Chondrocyte (in vitro differentiated cells): ENCODE measurements at regions not wholly inside any gene's neighbourhood (a gene's known extent, or its start where the extent isn't known, plus 50 kb on each side); places are given as distances from the start of the nearest gene placed in this dataset.

Experiments
- DNase-seq: peaks from one replicate; pipeline ENCODE4 v3.0.0; 2021; ENCODE audit warnings: mixed read lengths, low spot score
- H3K27ac Mint-ChIP-seq: one replicate; pipeline ENCODE4 v1.8.0; 2021; ENCODE audit warnings: mild to moderate bottlenecking, moderate library complexity, mixed read lengths; ENCODE audit not compliant: unreplicated experiment
- H3K27me3 Mint-ChIP-seq: 2 replicates; pipeline ENCODE4 v1.8.0; 2021; ENCODE audit warnings: low read depth, mixed read lengths
- H3K36me3 Mint-ChIP-seq: 2 replicates; pipeline ENCODE4 v1.8.0; 2021; ENCODE audit warnings: low read depth, mixed read lengths
- H3K4me1 Mint-ChIP-seq: 2 replicates; pipeline ENCODE4 v1.8.0; 2021; ENCODE audit warnings: low read depth, mild to moderate bottlenecking, mixed read lengths
- H3K4me3 Mint-ChIP-seq: one replicate; pipeline ENCODE4 v1.8.0; 2021; ENCODE audit warnings: mild to moderate bottlenecking, moderate library complexity, mixed read lengths; ENCODE audit not compliant: unreplicated experiment
- H3K9me3 Mint-ChIP-seq: 2 replicates; pipeline ENCODE4 v1.8.0; 2021; ENCODE audit warnings: low read depth, mixed read lengths
- CTCF ChIP-seq: fragments of 200-600 bp; sonication (generic); IDR thresholded peaks from 2 replicates; pipeline ENCODE4 v1.5.0; 2021; ENCODE audit warnings: antibody characterized with exemption, mild to moderate bottlenecking, moderate library complexity

GRCh38 chr9:16191191-16191590, 638.3 kb downstream of the CCDC171 start:
- Mint-ChIP-seq H3K4me3 (no peak overlapping the region), H3K27me3 (no peaks in the 10 kb centered on the region)
- no peak for TF ChIP-seq CTCF

GRCh38 chr9:16191691-16192402, 639.0 kb downstream of the CCDC171 start:
- H3K27ac Mint-ChIP-seq: peak overlapping the region; percentile 87
- peaks cover 47% of the 10 kb centered on the region for H3K4me1 Mint-ChIP-seq
- no peak for DNase-seq
- TF ChIP-seq CTCF: peak; percentile 95
- H3K4me3 Mint-ChIP-seq: peak overlapping the region; percentile 52
- peaks cover 14% of the 10 kb centered on the region for H3K9me3 Mint-ChIP-seq
- no peaks in the 10 kb centered on the region for H3K27me3 Mint-ChIP-seq
- peaks cover 6% of the 10 kb centered on the region for H3K36me3 Mint-ChIP-seq

More at GRCh38 chr9:16191191-16191590, 638.3 kb downstream of the CCDC171 start:
- Mint-ChIP-seq H3K27ac (peak overlapping the region; percentile 87), H3K4me1 (peaks cover 40% of the 10 kb centered on the region), H3K36me3 (peaks cover 6% of the 10 kb centered on the region), H3K9me3 (peaks cover 14% of the 10 kb centered on the region)
- DNase-seq: no peak

- Mint-ChIP-seq H3K27ac (peak overlapping the region; percentile 87), H3K4me1 (peaks cover 54% of the 10 kb centered on the region), H3K4me3 (peak overlapping the region; percentile 52), H3K36me3 (peaks cover 6% of the 10 kb centered on the region), H3K27me3 (no peaks in the 10 kb centered on the region), H3K9me3 (peaks cover 14% of the 10 kb centered on the region)
- no peak for TF ChIP-seq CTCF
- DNase-seq: no peak
Observed at GRCh38 chr9:16192403-16193017, 639.7 kb downstream of the CCDC171 start.

- Mint-ChIP-seq H3K27me3 (no peaks in the 10 kb centered on the region), H3K27ac (peak overlapping the region; percentile 87), H3K4me1 (peaks cover 59% of the 10 kb centered on the region), H3K9me3 (peaks cover 14% of the 10 kb centered on the region), H3K4me3 (peak overlapping the region; percentile 11), H3K36me3 (peaks cover 6% of the 10 kb centered on the region)
- DNase-seq: no peak
- TF ChIP-seq CTCF: no peak
Observed at GRCh38 chr9:16193066-16193465, 640.2 kb downstream of the CCDC171 start.

GRCh38 chr9:16196206-16196605, 643.4 kb downstream of the CCDC171 start:
- H3K4me1 Mint-ChIP-seq: peaks cover 78% of the 10 kb centered on the region
- H3K4me3 Mint-ChIP-seq: no peak overlapping the region
- no peak for TF ChIP-seq CTCF
- H3K9me3 Mint-ChIP-seq: no peaks in the 10 kb centered on the region
- H3K36me3 Mint-ChIP-seq: no peaks in the 10 kb centered on the region
- peak overlapping the region; percentile 49 for H3K27ac Mint-ChIP-seq
- DNase-seq: no peak
- no peaks in the 10 kb centered on the region for H3K27me3 Mint-ChIP-seq
